ENCODE measurements at regions not wholly inside any gene's neighbourhood (a gene's known extent, or its start where the extent isn't known, plus 50 kb on each side); places are given as distances from the start of the nearest gene placed in this dataset.

GRCh38 chr14:96617635-96618034 lies 115.5 kb downstream of the PAPOLA start:
- in situ Hi-C loops (cut with HindIII; ENCODE audit: low pct_ligation_motif_present, low pct_unique_long_range_greater_than_20kb, low sequenced_read_pairs), result no loop called here
- no peak for DNase-seq

- no peak for DNase-seq
- in situ Hi-C loops (cut with HindIII; ENCODE audit: low pct_ligation_motif_present, low pct_unique_long_range_greater_than_20kb, low sequenced_read_pairs), result no loop called here
Measured at GRCh38 chr14:96622926-96623325, 120.7 kb downstream of the PAPOLA start.

- in situ Hi-C loops (cut with HindIII; ENCODE audit: low pct_ligation_motif_present, low pct_unique_long_range_greater_than_20kb, low sequenced_read_pairs), result no loop called here
- no peak for DNase-seq
Measured at GRCh38 chr14:96623676-96624484, 121.7 kb downstream of the PAPOLA start.

GRCh38 chr14:96624661-96625425 lies 122.7 kb downstream of the PAPOLA start:
- in situ Hi-C loops (cut with HindIII; ENCODE audit: low pct_ligation_motif_present, low pct_unique_long_range_greater_than_20kb, low sequenced_read_pairs), result no loop called here
- DNase-seq, result no peak

GRCh38 chr14:96625426-96625985 lies 123.3 kb downstream of the PAPOLA start:
- no peak for DNase-seq
- in situ Hi-C loops (cut with HindIII; ENCODE audit: low pct_ligation_motif_present, low pct_unique_long_range_greater_than_20kb, low sequenced_read_pairs), result no loop called here

GRCh38 chr14:96626121-96626768 lies 124.1 kb downstream of the PAPOLA start:
- no peak for DNase-seq
- in situ Hi-C loops (cut with HindIII; ENCODE audit: low pct_ligation_motif_present, low pct_unique_long_range_greater_than_20kb, low sequenced_read_pairs), result no loop called here

- no peak for DNase-seq
- in situ Hi-C loops (cut with HindIII; ENCODE audit: low pct_ligation_motif_present, low pct_unique_long_range_greater_than_20kb, low sequenced_read_pairs), result no loop called here
Measured at GRCh38 chr14:96626916-96627315, 124.7 kb downstream of the PAPOLA start.

- DNase-seq, result no peak
- in situ Hi-C loops (cut with HindIII; ENCODE audit: low pct_ligation_motif_present, low pct_unique_long_range_greater_than_20kb, low sequenced_read_pairs), result no loop called here
Measured at GRCh38 chr14:96627386-96627785, 125.2 kb downstream of the PAPOLA start.

GRCh38 chr14:96627811-96628775 lies 125.9 kb downstream of the PAPOLA start:
- in situ Hi-C loops (cut with HindIII; ENCODE audit: low pct_ligation_motif_present, low pct_unique_long_range_greater_than_20kb, low sequenced_read_pairs), result no loop called here
- no peak for DNase-seq

- in situ Hi-C loops (cut with HindIII; ENCODE audit: low pct_ligation_motif_present, low pct_unique_long_range_greater_than_20kb, low sequenced_read_pairs), result no loop called here
- DNase-seq, result no peak
Measured at GRCh38 chr14:96629082-96629481, 126.9 kb downstream of the PAPOLA start.

GRCh38 chr14:96629558-96630222 lies 127.5 kb downstream of the PAPOLA start:
- in situ Hi-C loops (cut with HindIII; ENCODE audit: low pct_ligation_motif_present, low pct_unique_long_range_greater_than_20kb, low sequenced_read_pairs), result no loop called here

GRCh38 chr14:96630281-96630680 lies 128.1 kb downstream of the PAPOLA start:
- in situ Hi-C loops (cut with HindIII; ENCODE audit: low pct_ligation_motif_present, low pct_unique_long_range_greater_than_20kb, low sequenced_read_pairs), result no loop called here
- no peak for DNase-seq

More at GRCh38 chr14:96629558-96630222, 127.5 kb downstream of the PAPOLA start:
- DNase-seq, result no peak

GRCh38 chr14:96631030-96631429 lies 128.8 kb downstream of the PAPOLA start:
- in situ Hi-C loops (cut with HindIII; ENCODE audit: low pct_ligation_motif_present, low pct_unique_long_range_greater_than_20kb, low sequenced_read_pairs), result no loop called here
- DNase-seq, result no peak

GRCh38 chr14:96631621-96632362 lies 129.6 kb downstream of the PAPOLA start:
- no peak for DNase-seq
- in situ Hi-C loops (cut with HindIII; ENCODE audit: low pct_ligation_motif_present, low pct_unique_long_range_greater_than_20kb, low sequenced_read_pairs), result no loop called here

- in situ Hi-C loops (cut with HindIII; ENCODE audit: low pct_ligation_motif_present, low pct_unique_long_range_greater_than_20kb, low sequenced_read_pairs), result no loop called here
- no peak for DNase-seq
Measured at GRCh38 chr14:96632363-96632758, 130.2 kb downstream of the PAPOLA start.

- in situ Hi-C loops (cut with HindIII; ENCODE audit: low pct_ligation_motif_present, low pct_unique_long_range_greater_than_20kb, low sequenced_read_pairs), result no loop called here
Measured at GRCh38 chr14:96633096-96633495, 130.9 kb downstream of the PAPOLA start.

GRCh38 chr14:96634481-96634880 lies 132.3 kb downstream of the PAPOLA start:
- no peak for DNase-seq
- in situ Hi-C loops (cut with HindIII; ENCODE audit: low pct_ligation_motif_present, low pct_unique_long_range_greater_than_20kb, low sequenced_read_pairs), result no loop called here

More at GRCh38 chr14:96633096-96633495, 130.9 kb downstream of the PAPOLA start:
- no peak for DNase-seq
